Head of caudate nucleus (tissue), 42 donors: ENCODE measurements at regions not wholly inside any gene's neighbourhood (a gene's known extent, or its start where the extent isn't known, plus 50 kb on each side); places are given as distances from the start of the nearest gene placed in this dataset.
"Not testable (repeated sequence)": the region's sequence is repeated elsewhere in the genome, so short reads cannot be mapped to it uniquely, and the experiment has no call there.

Experiments
- DNase-seq, 42 donors: peaks; one replicate each; pipeline versions ENCODE4 v3.0.0 to v3.0.0-alpha.2; 2020 to 2021; ENCODE audit warnings: mixed read lengths in 7 of 42
- intact Hi-C: fragments of 100-400 bp; cut with DNase I; formaldehyde crosslinking; loops from one replicate; pipeline ENCODE4 v1.15.0; 2022

- DNase-seq = no peak
- intact Hi-C loops = no loop called here
These were observed 101.3 kb upstream of the HES1 start for GRCh38 chr3:194034346-194035336.

GRCh38 chr3:194035406-194036138 lies 100.4 kb upstream of the HES1 start:
- intact Hi-C loops = no loop called here
- no peak for DNase-seq

GRCh38 chr3:194036842-194037241 lies 99.1 kb upstream of the HES1 start:
- intact Hi-C loops = no loop called here

DNA sequence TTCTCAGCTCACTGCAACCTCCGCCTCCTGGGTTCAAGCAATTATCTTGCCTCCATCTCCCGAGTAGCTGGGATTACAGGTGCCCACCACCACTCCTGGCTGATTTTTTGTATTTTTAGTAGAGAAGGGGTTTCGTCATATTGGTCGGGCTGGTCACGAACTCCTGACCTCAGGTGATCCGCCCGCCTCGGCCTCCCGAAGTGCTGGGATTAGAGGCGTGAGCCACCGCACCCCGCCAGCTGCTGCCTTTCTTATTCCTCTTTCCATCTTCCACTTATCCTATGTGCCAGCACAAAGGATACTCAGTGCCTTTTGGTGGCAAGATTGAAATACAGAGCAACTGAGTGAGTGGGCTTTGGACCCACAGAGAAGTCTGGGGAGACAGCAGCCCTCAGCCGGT lies 97.6 kb upstream of the HES1 start:
- intact Hi-C loops, DNase-seq: not testable (repeated sequence)

More at GRCh38 chr3:194036842-194037241, 99.1 kb upstream of the HES1 start:
- no peak for DNase-seq

DNA sequence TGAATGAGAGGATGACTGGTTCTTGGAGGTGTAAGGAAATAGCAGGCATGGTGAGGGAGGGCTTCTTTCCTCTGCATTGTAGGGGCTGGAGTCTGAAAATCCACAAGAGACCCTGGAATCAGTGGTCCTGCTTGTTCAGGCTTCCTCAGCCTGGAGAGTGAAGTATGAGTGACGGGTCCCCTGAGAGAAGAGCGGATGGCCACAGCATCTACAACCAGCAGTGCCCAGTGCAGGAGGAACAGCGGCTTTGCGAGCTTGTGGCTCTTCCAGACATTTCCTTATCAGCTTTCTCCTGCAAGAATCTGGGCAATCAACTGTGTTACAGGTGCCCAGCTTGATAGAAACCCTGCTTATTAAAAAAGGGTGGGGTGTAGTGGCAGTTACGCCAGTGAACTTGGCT lies 97.0 kb upstream of the HES1 start:
- DNase-seq = no peak
- intact Hi-C loops = no loop called here

DNA sequence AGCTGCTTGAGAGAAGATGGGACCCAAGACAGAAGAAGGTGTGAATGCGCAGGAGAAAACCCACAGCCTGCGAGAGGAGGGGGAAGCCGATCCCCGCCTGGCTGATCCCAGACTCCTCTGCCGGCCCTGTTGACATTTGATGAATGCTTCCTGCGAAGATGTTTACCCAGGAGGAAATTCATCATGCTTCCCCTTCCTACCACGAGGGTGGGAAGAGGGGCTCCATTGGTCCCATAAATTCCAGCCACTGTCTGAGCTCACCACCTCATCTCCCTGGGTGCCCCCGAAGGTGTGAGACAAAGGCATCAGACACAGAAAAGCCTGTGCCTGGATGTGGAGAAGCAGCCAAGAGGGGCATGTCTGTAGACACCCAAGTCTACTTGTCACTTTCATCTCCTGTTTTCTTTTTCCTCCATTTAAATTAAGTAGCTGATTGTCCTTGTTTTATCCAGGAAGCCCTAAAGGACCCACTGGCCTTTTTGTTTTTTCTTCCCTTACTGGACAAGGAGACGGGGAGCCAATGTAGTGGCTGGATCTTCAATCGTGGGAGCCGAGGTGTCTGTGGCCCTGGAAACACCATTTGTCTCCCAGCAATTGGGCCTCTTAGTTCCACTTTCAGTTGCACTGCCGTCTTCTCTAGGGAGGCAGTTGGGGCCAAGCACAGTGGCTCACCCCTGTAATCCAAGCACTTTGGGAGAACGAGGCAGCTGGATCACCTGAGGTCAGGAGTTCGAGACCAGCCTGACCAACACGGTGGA lies 95.3 kb upstream of the HES1 start:
- intact Hi-C loops = no loop called here
- DNase-seq = no peak

DNA sequence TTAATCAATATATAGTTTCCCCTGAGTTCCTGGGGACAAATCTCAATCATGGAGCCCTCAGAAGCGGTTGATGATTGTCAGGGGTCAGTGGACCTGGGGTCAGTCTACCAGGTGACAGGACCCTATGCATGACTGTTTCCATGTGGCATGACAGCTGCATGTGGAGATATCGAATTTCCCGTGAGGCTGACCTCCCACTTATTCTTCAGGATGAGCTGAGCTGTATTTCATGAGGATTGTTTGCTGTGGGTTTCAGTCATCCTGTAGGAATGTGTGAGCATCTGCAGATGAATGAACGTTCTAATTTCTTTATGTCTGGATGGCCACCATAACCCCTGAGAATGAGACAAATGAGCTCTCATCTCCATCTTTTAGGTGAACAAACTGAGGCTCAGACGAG lies 93.0 kb upstream of the HES1 start:
- intact Hi-C loops = no loop called here
- DNase-seq = no peak

DNA sequence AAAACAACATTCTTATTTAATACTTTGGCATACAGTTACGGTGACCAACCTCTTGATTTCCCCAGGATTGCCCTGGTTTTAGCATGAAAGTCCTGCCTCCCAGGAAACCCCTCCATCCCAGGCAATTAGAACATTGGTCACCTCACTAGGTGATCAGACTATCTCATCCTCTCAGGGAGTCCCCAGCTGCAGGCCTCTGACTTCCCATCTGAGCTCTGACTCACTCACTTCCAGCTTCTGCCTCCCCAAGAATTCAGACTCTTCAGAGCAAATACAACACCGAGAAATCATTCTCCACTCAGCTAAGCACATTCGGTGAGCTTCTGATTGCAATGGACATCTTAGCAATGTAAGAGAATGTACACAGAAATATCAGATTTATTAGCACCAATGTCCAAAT lies 92.4 kb upstream of the HES1 start:
- intact Hi-C loops = no loop called here
- no peak for DNase-seq

GRCh38 chr3:194045289-194045688 lies 90.7 kb upstream of the HES1 start:
- intact Hi-C loops = no loop called here
- no peak for DNase-seq

DNA sequence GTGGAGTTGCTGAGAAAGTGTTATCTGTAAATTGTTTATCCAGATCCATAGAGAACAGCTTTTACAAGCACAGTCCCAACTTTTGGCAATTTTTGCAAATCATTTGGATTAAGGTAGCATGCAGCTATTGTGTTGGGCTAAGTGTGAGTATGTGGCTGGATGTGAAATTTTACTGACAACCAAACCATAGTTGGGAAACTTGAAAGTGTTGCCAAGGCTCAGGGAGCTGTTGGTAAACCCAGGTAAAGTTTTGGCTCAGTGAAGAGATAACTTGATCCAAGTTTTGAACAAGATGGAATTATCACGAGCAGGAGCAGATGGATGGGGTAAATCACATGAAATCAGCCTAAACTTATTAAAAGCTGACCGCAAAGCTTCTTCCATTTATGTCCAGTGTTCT lies 90.0 kb upstream of the HES1 start:
- intact Hi-C loops = no loop called here
- DNase-seq = no peak

DNA sequence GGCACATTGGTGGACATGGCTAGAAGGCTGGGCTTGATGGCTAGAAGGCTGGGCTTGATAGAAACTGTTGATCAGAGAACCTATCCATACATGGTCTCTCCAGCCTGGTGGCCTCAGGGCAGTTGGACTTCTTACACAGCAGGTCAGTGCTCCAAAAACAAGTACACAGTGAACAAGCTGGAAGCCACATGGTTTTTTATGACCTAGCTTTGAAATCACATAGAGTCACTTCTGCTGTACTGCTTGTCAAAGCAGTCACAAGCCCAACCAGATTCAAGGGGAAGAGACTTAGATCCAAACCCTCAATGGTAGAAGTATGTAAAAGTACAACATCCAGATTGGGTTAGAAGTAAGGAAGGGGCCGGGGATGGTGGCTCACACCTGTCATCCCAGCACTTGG lies 89.4 kb upstream of the HES1 start:
- intact Hi-C loops = no loop called here
- no peak for DNase-seq

- peak; percentile 26 to 83 (median 64) for DNase-seq
- intact Hi-C loops = no loop called here
These were observed 88.8 kb upstream of the HES1 start for GRCh38 chr3:194046995-194047645.

GRCh38 chr3:194049394-194049793 lies 86.6 kb upstream of the HES1 start:
- no peak for DNase-seq
- intact Hi-C loops = no loop called here

GRCh38 chr3:194050782-194051320 lies 85.1 kb upstream of the HES1 start:
- no peak for DNase-seq
- intact Hi-C loops = no loop called here

DNA sequence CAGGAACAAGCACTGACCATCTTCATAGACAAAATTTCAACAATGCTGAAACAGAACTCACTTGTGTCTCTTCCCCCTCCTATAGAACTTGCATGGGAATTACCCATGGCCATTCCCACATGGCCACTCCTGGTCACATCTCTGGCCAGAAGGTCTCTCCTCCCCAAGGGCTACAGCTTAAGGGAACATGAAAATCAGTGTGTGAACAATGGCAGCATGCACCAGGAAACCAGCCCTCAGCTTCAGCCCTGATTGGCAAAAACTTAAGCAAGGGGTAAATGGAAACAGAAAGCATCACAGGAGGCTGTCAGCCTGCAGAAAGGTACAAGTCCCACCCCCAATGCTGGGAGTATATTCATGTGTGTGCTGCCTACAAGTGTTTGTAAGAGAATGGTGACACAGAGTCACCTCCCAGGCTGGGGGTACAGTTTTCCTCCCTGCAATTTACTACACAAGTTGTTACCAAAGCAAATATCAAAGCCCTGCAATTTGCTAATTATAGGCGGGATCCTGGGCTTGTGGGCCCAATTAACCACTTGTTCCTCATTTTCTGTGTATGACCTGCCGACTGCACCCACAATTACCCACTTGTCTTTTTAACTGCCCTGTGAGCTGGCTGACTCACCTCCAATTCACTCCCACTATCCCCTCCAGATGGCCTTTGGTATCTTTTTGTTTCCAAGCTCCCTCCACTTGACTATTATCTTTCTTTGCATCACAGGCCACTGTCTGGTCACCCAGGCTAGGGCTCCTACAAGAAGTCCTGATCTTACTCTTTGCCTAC lies 84.4 kb upstream of the HES1 start:
- no peak for DNase-seq
- intact Hi-C loops = no loop called here

DNA sequence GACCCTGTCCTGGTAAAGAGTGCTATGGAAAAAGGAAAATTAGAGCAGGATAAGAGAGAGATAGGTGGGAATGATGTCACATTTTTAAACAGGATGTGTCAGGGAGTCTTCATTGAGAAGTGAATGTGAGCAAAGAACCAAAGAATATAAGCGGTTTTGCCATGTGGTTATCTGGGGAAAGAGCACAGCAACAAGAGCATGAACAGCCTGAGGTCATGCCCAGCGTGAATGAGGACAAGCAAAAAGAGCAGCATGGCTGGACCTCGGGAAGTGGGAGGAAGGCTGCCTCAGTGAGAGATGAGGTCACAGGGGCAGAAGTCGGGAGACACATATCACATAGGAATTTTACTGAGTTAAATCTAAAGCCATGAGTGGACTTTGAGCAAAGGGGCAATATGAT lies 82.8 kb upstream of the HES1 start:
- intact Hi-C loops = no loop called here
- DNase-seq = no peak

- DNase-seq = no peak
- intact Hi-C loops = no loop called here
These were observed 81.9 kb upstream of the HES1 start for GRCh38 chr3:194054016-194054415.

DNA sequence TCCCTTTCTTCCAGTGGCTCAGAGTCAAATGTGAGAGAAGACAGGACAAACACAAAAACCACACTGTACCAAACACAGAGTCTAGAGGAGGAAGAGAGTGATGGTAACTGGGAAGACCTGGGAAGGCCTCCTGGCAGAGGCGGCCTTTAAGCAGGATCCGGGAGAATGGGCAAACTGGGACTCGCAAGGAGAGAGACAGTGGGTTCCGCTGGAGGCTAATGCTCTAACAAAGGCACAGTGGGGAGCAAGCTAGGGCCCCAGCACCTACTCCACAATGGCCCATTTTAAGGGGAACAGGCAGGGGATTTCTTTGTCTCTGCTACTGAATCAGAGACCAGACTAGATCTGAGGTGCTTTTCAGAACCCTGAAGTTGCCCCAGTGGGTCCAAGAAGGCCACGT lies 81.4 kb upstream of the HES1 start:
- intact Hi-C loops = no loop called here
- no peak for DNase-seq
